GM12878 (cell line): ENCODE measurements at regions not wholly inside any gene's neighbourhood (a gene's known extent, or its start where the extent isn't known, plus 50 kb on each side); places are given as distances from the start of the nearest gene placed in this dataset.

Source experiments
- ATAC-seq: fragments of 200-7000 bp; cut with Tn5 transposase; 3 replicates; pipeline ENCODE4 v1.9.1; 2020; ENCODE audit warnings: mild to moderate bottlenecking, moderate library complexity
- BruUV-seq: library from RNA; stranded (reverse); fragments of 400-500 nt; replicated peaks from 2 replicates; lab custom pipeline; 2021; lab: Mats Ljungman, UMichigan
- CTCF ChIA-PET: fragments of 300-600 bp; sonication (Branson Sonifier 250); formaldehyde crosslinking; extraction: SDS; loops from one replicate; lab custom pipeline; 2021; ENCODE audit warnings: inconsistent platforms; lab: Yijun Ruan, JAX
- POLR2A ChIA-PET: fragments of 350-600 bp; formaldehyde crosslinking; extraction: SDS; loops from one replicate; lab custom pipeline; 2021; ENCODE audit warnings: inconsistent platforms; lab: Charles Lee
- RAD21 ChIA-PET: fragments of 300-600 bp; sonication (Branson Sonifier 250); formaldehyde crosslinking; loops from one replicate; lab custom pipeline; 2023; ENCODE audit warnings: antibody characterized with exemption; ENCODE audit not compliant: unreplicated experiment; lab: Charles Lee
- SMC1A ChIA-PET: fragments of 300-600 bp; sonication (Branson Sonifier 250); formaldehyde crosslinking; loops from one replicate; lab custom pipeline; 2023; ENCODE audit not compliant: unreplicated experiment, uncharacterized antibody; lab: Charles Lee
- DNase-seq: peaks from one replicate; pipeline ENCODE4 v3.0.0-alpha.2; 2011; ENCODE audit warnings: low read depth, low spot score
- FAIRE-seq: peaks from 3 replicates; lab custom pipeline; 2011; peaks lifted over from hg19 to GRCh38; lab: Jason Lieb, UNC
- H2AFZ ChIP-seq: 2 replicates; pipeline ENCODE4 v1.6.0; 2011; ENCODE audit warnings: low read depth, low read length, control low read depth; ENCODE audit not compliant: control insufficient read depth
- H3K27ac ChIP-seq: 2 replicates; pipeline ENCODE4 v1.5.1; 2011; ENCODE audit warnings: control low read depth; ENCODE audit not compliant: control insufficient read depth, insufficient read depth
- H3K27me3 ChIP-seq, 2 experiments: replicated peaks in 1 of 2; 2 replicates each; pipeline versions ENCODE4 v1.6.0 to v1.6.1; 2011; ENCODE audit warnings: low read length in 1 of 2; ENCODE audit not compliant: control insufficient read depth in 2 of 2, insufficient read depth in 2 of 2
- H3K36me3 ChIP-seq, 2 experiments: 2 replicates each; pipeline ENCODE4 v1.5.1; 2011; ENCODE audit warnings: low read length in 1 of 2; ENCODE audit not compliant: control insufficient read depth in 2 of 2, insufficient read depth in 2 of 2
- H3K4me1 ChIP-seq: 2 replicates; pipeline ENCODE4 v1.6.1; 2011; ENCODE audit warnings: mild to moderate bottlenecking, low read length, moderate library complexity, mixed read lengths; ENCODE audit not compliant: control insufficient read depth, insufficient read depth
- H3K4me2 ChIP-seq: 2 replicates; pipeline ENCODE4 v1.6.0; 2011; ENCODE audit warnings: control low read depth; ENCODE audit not compliant: control insufficient read depth, insufficient read depth
- H3K4me3 ChIP-seq: fragments of 200-600 bp; sonication (generic); 2 replicates; pipeline ENCODE4 v1.5.1; 2016
- H3K79me2 ChIP-seq: 2 replicates; pipeline ENCODE4 v1.6.0; 2011; ENCODE audit warnings: low read length; ENCODE audit not compliant: control insufficient read depth, insufficient read depth
- H3K9ac ChIP-seq: 2 replicates; pipeline ENCODE4 v1.8.0; 2011; ENCODE audit warnings: low read length, control low read depth, mixed read lengths; ENCODE audit not compliant: control insufficient read depth, insufficient read depth
- H3K9me3 ChIP-seq: replicated peaks from 3 replicates; pipeline ENCODE4 v1.5.1; 2011; ENCODE audit warnings: mild to moderate bottlenecking, low read length; ENCODE audit not compliant: control insufficient read depth, insufficient read depth
- H4K20me1 ChIP-seq: 2 replicates; pipeline ENCODE4 v1.6.0; 2011; ENCODE audit not compliant: control insufficient read depth, insufficient read depth
- ASH2L ChIP-seq: fragments of 300-600, 200-600 bp; sonication (generic); IDR thresholded peaks from 2 replicates; pipeline ENCODE4 v1.6.1; 2017; ENCODE audit warnings: low read depth, mild to moderate bottlenecking, borderline replicate concordance
- EP300 ChIP-seq, 2 experiments: fragments of 150-350 bp in 1 of 2; IDR thresholded peaks; 2 replicates each; pipeline ENCODE4 v1.6.1; 2011 to 2012; ENCODE audit warnings: low read depth in 2 of 2, low read length in 2 of 2, borderline replicate concordance in 1 of 2, improper control_type of control experiment in 1 of 2, inconsistent platforms in 1 of 2; ENCODE audit not compliant: control insufficient read depth in 1 of 2
- ETV6 ChIP-seq, 2 experiments: fragments of 450-650 bp in 1 of 2; IDR thresholded peaks in 1 of 2; conservative IDR thresholded peaks in 1 of 2; 2 replicates each; pipeline ENCODE4 v1.6.1; 2014; ENCODE audit warnings: antibody characterized with exemption in 1 of 2, borderline replicate concordance in 1 of 2, low read depth in 1 of 2, mild to moderate bottlenecking in 1 of 2, moderate library complexity in 1 of 2
- MXI1 ChIP-seq: fragments of 150-350 bp; IDR thresholded peaks from 2 replicates; pipeline ENCODE4 v1.6.1; 2011; ENCODE audit warnings: low read depth, mild to moderate bottlenecking, inconsistent platforms, low read length, improper control_type of control experiment
- NR2C2 ChIP-seq: IDR thresholded peaks from 2 replicates; pipeline ENCODE4 v1.6.1; 2011; ENCODE audit warnings: borderline replicate concordance, low read depth; ENCODE audit not compliant: control insufficient read depth, insufficient read length
- PML ChIP-seq: IDR thresholded peaks from 2 replicates; pipeline ENCODE4 v1.6.1; 2012; ENCODE audit warnings: low read length, inconsistent platforms
- POLR2AphosphoS5 ChIP-seq: IDR thresholded peaks from 2 replicates; pipeline ENCODE4 v1.6.1; 2011; ENCODE audit warnings: mild to moderate bottlenecking, low read length, inconsistent platforms
- ZNF622 ChIP-seq: fragments of 450-650 bp; IDR thresholded peaks from 2 replicates; pipeline ENCODE4 v1.6.1; 2017; ENCODE audit warnings: mild to moderate bottlenecking, inconsistent platforms
- WGBS: methylation state at CpG from one replicate; pipeline ENCODE4 v1.1.6; 2016; ENCODE audit warnings: low lambda C conversion rate; ENCODE audit not compliant: insufficient replicate concordance, insufficient coverage; ENCODE audit errors: missing lambda C conversion rate; 5-methylcytosine and 5-hydroxymethylcytosine counted together
- in situ Hi-C: fragments of 300-500 bp; cut with MboI; formaldehyde crosslinking; loops from 9 replicates; pipeline ENCODE4 v1.14.3; 2018; ENCODE audit warnings: mixed read lengths
- intact Hi-C: fragments of 100-400 bp; cut with micrococcal nuclease; formaldehyde crosslinking; loops from one replicate; pipeline ENCODE4 v1.14.2; 2022; ENCODE audit not compliant: unreplicated experiment
- TF ChIP-seq, protein P1 (sequence below): fragments of 450-650 bp; IDR thresholded peaks from 2 replicates; pipeline ENCODE4 v1.6.1; 2017; ENCODE audit warnings: mild to moderate bottlenecking, low read depth, inconsistent platforms; ENCODE audit not compliant: poor library complexity, severe bottlenecking
- TF ChIP-seq, protein P2 (sequence below): fragments of 450-650 bp; formaldehyde crosslinking; IDR thresholded peaks from 2 replicates; pipeline ENCODE4 v1.4.0; 2020; ENCODE audit warnings: mild to moderate bottlenecking, moderate library complexity
- TF ChIP-seq, protein P3 (sequence below): fragments of 450-650 bp; IDR thresholded peaks from 2 replicates; pipeline ENCODE4 v1.6.1; 2016; ENCODE audit warnings: mild to moderate bottlenecking, moderate library complexity, borderline replicate concordance
- TF ChIP-seq, protein P4 (sequence below): fragments of 450-650 bp; IDR thresholded peaks from 2 replicates; pipeline ENCODE4 v1.6.1; 2017; ENCODE audit warnings: low read depth, mild to moderate bottlenecking, moderate library complexity

DNA sequence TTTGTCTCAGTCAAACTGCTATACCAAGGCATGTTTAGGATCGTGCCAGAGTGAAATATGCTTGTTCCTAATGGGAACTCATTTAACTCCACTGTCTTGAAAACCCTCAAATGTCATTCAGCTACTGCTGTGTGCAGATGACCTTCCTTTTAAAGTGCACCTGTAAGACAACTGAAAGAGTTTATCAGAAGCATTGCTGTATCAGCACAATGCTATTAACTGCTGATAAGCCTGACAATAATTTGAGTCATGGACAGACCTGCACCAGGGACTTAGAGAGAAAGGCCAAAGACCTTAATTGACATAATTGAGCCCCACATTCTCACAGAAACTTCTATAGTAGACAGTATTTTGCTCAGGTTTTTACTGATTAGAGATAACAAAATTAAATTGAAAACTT, 557.9 kb downstream of the DIPK2A start:
- 6% methylated on average over 1 of the region's 1 CpG for WGBS
- Histone ChIP-seq H3K4me3 (no peak overlapping the region), H3K9ac (no peak overlapping the region), H3K4me2 (no peak overlapping the region), H3K4me1 (no peaks in the 10 kb centered on the region), H2AFZ (no peak overlapping the region), H3K79me2 (no peaks in the 10 kb centered on the region), H3K9me3 (no peaks in the 10 kb centered on the region), H3K27me3 (no peaks in the 10 kb centered on the region), H3K27ac (no peak overlapping the region), H3K36me3 (no peaks in the 10 kb centered on the region), H4K20me1 (no peaks in the 10 kb centered on the region)
- ChIA-PET RAD21 (no interaction called here), CTCF (no interaction called here), POLR2A (no interaction called here), SMC1A (no interaction called here)
- in situ Hi-C loops (no loop called here), intact Hi-C loops (no loop called here)
- no peak for FAIRE-seq
- ATAC-seq: no peak
- no peak for DNase-seq
- no TSS peak for BruUV-seq
- no peak for TF ChIP-seq EP300 (IDR thresholded peaks at IDR 0.05; ENCODE audit: borderline replicate concordance in 1 of 2, control insufficient read depth in 1 of 2, low read depth in 2 of 2, low read length in 2 of 2)
- TF ChIP-seq PML: no peak
- TF ChIP-seq POLR2AphosphoS5: no peak
- TF ChIP-seq MXI1: no peak
- no peak for TF ChIP-seq ZNF622
- TF ChIP-seq, protein P1, sequence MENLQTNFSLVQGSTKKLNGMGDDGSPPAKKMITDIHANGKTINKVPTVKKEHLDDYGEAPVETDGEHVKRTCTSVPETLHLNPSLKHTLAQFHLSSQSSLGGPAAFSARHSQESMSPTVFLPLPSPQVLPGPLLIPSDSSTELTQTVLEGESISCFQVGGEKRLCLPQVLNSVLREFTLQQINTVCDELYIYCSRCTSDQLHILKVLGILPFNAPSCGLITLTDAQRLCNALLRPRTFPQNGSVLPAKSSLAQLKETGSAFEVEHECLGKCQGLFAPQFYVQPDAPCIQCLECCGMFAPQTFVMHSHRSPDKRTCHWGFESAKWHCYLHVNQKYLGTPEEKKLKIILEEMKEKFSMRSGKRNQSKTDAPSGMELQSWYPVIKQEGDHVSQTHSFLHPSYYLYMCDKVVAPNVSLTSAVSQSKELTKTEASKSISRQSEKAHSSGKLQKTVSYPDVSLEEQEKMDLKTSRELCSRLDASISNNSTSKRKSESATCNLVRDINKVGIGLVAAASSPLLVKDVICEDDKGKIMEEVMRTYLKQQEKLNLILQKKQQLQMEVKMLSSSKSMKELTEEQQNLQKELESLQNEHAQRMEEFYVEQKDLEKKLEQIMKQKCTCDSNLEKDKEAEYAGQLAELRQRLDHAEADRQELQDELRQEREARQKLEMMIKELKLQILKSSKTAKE: no peak
- no peak for TF ChIP-seq ASH2L
- no peak for TF ChIP-seq ETV6 (conservative IDR thresholded peaks at IDR 0.05 in 1 of 2, IDR thresholded peaks at IDR 0.05 in 1 of 2; ENCODE audit: borderline replicate concordance in 1 of 2, low read depth in 1 of 2)
- TF ChIP-seq, protein P2, sequence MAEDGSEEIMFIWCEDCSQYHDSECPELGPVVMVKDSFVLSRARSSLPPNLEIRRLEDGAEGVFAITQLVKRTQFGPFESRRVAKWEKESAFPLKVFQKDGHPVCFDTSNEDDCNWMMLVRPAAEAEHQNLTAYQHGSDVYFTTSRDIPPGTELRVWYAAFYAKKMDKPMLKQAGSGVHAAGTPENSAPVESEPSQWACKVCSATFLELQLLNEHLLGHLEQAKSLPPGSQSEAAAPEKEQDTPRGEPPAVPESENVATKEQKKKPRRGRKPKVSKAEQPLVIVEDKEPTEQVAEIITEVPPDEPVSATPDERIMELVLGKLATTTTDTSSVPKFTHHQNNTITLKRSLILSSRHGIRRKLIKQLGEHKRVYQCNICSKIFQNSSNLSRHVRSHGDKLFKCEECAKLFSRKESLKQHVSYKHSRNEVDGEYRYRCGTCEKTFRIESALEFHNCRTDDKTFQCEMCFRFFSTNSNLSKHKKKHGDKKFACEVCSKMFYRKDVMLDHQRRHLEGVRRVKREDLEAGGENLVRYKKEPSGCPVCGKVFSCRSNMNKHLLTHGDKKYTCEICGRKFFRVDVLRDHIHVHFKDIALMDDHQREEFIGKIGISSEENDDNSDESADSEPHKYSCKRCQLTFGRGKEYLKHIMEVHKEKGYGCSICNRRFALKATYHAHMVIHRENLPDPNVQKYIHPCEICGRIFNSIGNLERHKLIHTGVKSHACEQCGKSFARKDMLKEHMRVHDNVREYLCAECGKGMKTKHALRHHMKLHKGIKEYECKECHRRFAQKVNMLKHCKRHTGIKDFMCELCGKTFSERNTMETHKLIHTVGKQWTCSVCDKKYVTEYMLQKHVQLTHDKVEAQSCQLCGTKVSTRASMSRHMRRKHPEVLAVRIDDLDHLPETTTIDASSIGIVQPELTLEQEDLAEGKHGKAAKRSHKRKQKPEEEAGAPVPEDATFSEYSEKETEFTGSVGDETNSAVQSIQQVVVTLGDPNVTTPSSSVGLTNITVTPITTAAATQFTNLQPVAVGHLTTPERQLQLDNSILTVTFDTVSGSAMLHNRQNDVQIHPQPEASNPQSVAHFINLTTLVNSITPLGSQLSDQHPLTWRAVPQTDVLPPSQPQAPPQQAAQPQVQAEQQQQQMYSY (CRISPR knock-in tag): no peak
- TF ChIP-seq, protein P3, sequence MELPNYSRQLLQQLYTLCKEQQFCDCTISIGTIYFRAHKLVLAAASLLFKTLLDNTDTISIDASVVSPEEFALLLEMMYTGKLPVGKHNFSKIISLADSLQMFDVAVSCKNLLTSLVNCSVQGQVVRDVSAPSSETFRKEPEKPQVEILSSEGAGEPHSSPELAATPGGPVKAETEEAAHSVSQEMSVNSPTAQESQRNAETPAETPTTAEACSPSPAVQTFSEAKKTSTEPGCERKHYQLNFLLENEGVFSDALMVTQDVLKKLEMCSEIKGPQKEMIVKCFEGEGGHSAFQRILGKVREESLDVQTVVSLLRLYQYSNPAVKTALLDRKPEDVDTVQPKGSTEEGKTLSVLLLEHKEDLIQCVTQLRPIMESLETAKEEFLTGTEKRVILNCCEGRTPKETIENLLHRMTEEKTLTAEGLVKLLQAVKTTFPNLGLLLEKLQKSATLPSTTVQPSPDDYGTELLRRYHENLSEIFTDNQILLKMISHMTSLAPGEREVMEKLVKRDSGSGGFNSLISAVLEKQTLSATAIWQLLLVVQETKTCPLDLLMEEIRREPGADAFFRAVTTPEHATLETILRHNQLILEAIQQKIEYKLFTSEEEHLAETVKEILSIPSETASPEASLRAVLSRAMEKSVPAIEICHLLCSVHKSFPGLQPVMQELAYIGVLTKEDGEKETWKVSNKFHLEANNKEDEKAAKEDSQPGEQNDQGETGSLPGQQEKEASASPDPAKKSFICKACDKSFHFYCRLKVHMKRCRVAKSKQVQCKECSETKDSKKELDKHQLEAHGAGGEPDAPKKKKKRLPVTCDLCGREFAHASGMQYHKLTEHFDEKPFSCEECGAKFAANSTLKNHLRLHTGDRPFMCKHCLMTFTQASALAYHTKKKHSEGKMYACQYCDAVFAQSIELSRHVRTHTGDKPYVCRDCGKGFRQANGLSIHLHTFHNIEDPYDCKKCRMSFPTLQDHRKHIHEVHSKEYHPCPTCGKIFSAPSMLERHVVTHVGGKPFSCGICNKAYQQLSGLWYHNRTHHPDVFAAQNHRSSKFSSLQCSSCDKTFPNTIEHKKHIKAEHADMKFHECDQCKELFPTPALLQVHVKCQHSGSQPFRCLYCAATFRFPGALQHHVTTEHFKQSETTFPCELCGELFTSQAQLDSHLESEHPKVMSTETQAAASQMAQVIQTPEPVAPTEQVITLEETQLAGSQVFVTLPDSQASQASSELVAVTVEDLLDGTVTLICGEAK: no peak
- TF ChIP-seq, protein P4, sequence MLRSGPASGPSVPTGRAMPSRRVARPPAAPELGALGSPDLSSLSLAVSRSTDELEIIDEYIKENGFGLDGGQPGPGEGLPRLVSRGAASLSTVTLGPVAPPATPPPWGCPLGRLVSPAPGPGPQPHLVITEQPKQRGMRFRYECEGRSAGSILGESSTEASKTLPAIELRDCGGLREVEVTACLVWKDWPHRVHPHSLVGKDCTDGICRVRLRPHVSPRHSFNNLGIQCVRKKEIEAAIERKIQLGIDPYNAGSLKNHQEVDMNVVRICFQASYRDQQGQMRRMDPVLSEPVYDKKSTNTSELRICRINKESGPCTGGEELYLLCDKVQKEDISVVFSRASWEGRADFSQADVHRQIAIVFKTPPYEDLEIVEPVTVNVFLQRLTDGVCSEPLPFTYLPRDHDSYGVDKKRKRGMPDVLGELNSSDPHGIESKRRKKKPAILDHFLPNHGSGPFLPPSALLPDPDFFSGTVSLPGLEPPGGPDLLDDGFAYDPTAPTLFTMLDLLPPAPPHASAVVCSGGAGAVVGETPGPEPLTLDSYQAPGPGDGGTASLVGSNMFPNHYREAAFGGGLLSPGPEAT: no peak
- no peak for TF ChIP-seq NR2C2
